Stimulated activated CD4-positive, alpha-beta T cell treated with anti-CD3 and anti-CD28 coated beads, Interleukin-12 subunit alpha, Interleukin-12 subunit beta, amount 100 ng/mL, for 48 hours (primary cell): ENCODE measurements at regions not wholly inside any gene's neighbourhood (a gene's known extent, or its start where the extent isn't known, plus 50 kb on each side); places are given as distances from the start of the nearest gene placed in this dataset.

Experiments used
- DNase-seq, 3 donors: peaks; one replicate each; pipeline ENCODE4 v3.0.0-alpha.2; 2020; ENCODE audit warnings: low read depth in 2 of 3, low spot score in 1 of 3

DNA sequence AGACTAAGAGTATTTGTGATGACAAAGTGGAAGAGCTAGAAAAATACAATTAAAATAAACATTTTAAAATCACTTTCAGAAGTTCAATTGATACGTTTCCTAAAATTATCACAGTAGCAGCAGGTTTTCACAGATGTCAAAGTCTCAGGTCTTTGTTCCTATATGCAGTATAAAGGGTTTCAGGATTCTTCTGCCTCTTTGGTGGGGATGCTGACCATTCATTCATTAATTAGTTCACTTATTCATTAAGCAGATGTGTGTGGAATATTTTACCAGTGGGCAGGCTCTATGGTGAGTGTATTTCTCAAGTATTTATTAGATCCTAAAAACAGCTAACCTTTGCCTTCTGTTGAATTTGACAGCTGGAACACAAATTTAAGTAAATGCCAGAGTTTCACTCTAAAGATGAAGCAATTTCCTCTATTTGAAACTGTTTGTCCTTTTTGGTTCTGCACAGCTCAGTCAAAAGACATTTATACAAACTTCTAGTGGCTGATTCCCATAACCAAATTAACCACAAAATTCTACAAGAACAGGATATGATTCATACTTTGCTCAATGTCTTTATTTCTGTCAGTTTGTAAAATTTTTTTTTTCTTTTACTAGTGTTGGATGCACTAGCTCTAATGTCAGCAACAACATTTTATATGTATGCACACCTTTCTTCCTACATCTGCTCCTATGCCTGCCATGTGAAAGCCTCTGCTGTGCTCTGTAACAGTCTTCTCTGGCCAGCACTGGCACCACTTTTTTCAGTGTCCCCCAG lies 75.9 kb upstream of the PRR16 start:
- DNase-seq = no peak

- no peak for DNase-seq
These were observed 69.8 kb upstream of the PRR16 start for GRCh38 chr5:120394259-120394658.

- no peak for DNase-seq
These were observed 67.9 kb upstream of the PRR16 start for GRCh38 chr5:120396186-120396585.

DNA sequence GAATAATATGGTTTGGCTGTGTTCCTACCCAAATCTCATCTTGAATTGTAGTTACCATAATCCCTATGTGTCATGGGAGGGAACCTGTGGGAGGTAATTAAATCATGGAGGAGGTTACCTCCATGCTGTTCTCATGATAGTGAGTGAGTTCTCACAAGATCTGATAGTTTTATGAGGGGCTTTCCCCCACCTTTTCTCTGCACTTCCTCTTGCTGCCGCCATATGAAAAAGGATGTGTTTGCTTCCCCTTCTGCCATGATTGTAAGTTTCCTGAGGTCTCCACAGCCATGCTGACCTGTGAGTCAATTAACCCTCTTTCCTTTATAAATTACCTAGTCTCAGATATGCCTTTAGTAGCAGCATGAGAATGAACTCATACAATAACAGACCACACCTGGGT lies 63.7 kb upstream of the PRR16 start:
- no peak for DNase-seq

DNA sequence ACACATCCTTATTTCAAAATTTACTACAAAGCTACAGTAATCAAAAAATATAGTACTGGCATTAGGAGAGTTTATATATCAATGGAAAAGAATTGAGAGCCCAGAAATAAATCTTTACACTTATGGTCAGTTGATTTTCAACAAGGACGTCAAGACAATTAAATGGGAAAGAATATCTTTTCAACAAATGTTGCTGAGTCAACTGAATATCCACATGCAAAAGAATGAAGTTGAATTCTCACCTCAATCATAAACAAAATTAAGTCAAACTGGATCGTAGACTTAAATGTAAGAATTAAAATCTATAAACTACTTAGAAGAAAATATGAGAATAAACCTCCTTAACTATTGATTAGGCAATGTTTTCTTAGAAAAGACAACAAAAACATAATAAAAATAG lies 61.5 kb upstream of the PRR16 start:
- no peak for DNase-seq

DNA sequence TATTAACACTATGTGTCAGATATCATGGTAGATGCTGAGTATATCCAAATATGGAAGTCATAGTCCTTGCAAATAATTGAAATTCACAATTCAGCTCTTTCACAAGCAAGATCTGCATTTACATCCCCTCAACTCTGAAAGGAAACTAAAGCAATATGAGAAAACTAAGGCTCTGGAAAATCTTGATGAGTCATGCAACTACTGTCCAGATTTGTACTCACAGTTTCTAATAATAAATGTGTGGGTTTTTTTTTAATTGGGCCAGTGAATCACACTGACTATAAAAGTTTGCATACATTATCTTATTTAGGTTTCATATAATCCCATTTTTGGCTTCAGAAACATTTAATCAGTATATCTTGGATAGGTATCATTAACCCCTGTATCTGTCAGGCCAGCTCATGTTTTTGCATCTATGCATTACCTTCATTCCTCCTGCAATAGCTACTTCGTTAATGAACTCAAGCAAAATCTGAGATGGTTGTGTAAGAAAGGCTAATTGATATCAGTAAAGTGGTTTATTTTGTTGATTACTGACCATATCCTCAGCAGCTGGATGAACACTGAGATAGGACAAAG lies 58.7 kb upstream of the PRR16 start:
- DNase-seq = no peak

DNA sequence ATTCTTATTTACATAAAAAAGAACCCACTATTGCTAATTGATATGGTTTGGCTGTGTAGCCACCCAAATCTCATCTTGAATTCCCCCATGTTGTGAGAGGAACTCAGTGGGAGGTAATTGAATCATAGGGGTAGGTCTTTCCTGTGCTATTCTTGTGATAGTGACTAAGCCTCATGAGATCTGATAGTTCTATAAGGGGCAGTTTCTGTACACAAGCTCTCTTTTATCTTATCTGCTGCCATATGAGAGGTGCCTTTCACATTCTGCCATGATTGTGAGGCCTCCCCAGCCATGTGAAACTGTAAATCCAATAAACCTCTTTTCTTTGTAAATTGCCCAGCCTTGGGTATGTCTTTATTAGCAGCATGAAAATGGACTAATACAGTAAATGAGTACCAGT lies 58.2 kb upstream of the PRR16 start:
- DNase-seq = no peak

- DNase-seq = no peak
These were observed 50.4 kb upstream of the PRR16 start for GRCh38 chr5:120413686-120414085.
